Sigmoid colon (tissue), 3 donors: ENCODE measurements at regions not wholly inside any gene's neighbourhood (a gene's known extent, or its start where the extent isn't known, plus 50 kb on each side); places are given as distances from the start of the nearest gene placed in this dataset.

Experiments
- CTCF ChIP-seq, 4 experiments: fragments of 450-650 bp in 3 of 4; fragments of 200-600 bp in 1 of 4; IDR thresholded peaks; one replicate each; pipeline ENCODE4 v1.5.1; 2016 to 2019; ENCODE audit warnings: antibody characterized with exemption in 4 of 4, mild to moderate bottlenecking in 3 of 4, moderate library complexity in 2 of 4
- POLR2A ChIP-seq, 2 donors: fragments of 450-650 bp; IDR thresholded peaks; one replicate each; pipeline ENCODE4 v1.6.1; 2016; ENCODE audit warnings: antibody characterized with exemption in 2 of 2, mild to moderate bottlenecking in 2 of 2, moderate library complexity in 2 of 2

- no peak for TF ChIP-seq POLR2A (IDR thresholded peaks at IDR 0.05)
- no peak for TF ChIP-seq CTCF (IDR thresholded peaks at IDR 0.05)
These were observed 91.4 kb downstream of the MOBP start for GRCh38 chr3:39558775-39559306.
